ENCODE measurements at regions not wholly inside any gene's neighbourhood (a gene's known extent, or its start where the extent isn't known, plus 50 kb on each side); places are given as distances from the start of the nearest gene placed in this dataset.

- TF ChIP-seq CREB1 (IDR thresholded peaks at IDR 0.05; ENCODE audit: low read depth) (no peak), TEAD4 (IDR thresholded peaks at IDR 0.05) (no peak), REST (IDR thresholded peaks at IDR 0.05; ENCODE audit: low read depth) (no peak), RAD21 (IDR thresholded peaks at IDR 0.05; ENCODE audit: low read depth) (no peak), NFIC (IDR thresholded peaks at IDR 0.05) (no peak), ZBTB7A (IDR thresholded peaks at IDR 0.05; ENCODE audit: low read depth) (no peak), CEBPB (IDR thresholded peaks at IDR 0.05) (no peak), FOXM1 (IDR thresholded peaks at IDR 0.05; ENCODE audit: borderline replicate concordance, low read depth) (no peak), EP300 (IDR thresholded peaks at IDR 0.05; ENCODE audit: borderline replicate concordance) (no peak), YY1 (IDR thresholded peaks at IDR 0.05; ENCODE audit: low read depth) (no peak), EGR1 (IDR thresholded peaks at IDR 0.05) (no peak), USF1 (IDR thresholded peaks at IDR 0.05) (no peak), TAF1 (IDR thresholded peaks at IDR 0.05; ENCODE audit: low read depth) (no peak), TCF12 (IDR thresholded peaks at IDR 0.05; ENCODE audit: low read depth) (no peak)
- TF ChIP-seq, protein P1, sequence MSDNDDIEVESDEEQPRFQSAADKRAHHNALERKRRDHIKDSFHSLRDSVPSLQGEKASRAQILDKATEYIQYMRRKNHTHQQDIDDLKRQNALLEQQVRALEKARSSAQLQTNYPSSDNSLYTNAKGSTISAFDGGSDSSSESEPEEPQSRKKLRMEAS (IDR thresholded peaks at IDR 0.05): no peak
Observed at GRCh38 chr11:19430346-19430745, 189.6 kb upstream of the E2F8 start.

- TF ChIP-seq TAF1 (IDR thresholded peaks at IDR 0.05; ENCODE audit: low read depth) (no peak), YY1 (IDR thresholded peaks at IDR 0.05; ENCODE audit: low read depth) (no peak), USF1 (IDR thresholded peaks at IDR 0.05) (no peak), EP300 (IDR thresholded peaks at IDR 0.05; ENCODE audit: borderline replicate concordance) (no peak), CREB1 (IDR thresholded peaks at IDR 0.05; ENCODE audit: low read depth) (no peak), REST (IDR thresholded peaks at IDR 0.05; ENCODE audit: low read depth) (no peak), TCF12 (IDR thresholded peaks at IDR 0.05; ENCODE audit: low read depth) (no peak), NFIC (IDR thresholded peaks at IDR 0.05) (no peak), ZBTB7A (IDR thresholded peaks at IDR 0.05; ENCODE audit: low read depth) (no peak), CEBPB (IDR thresholded peaks at IDR 0.05) (no peak), RAD21 (IDR thresholded peaks at IDR 0.05; ENCODE audit: low read depth) (no peak)
- TF ChIP-seq, protein P1 (IDR thresholded peaks at IDR 0.05): no peak
Observed at GRCh38 chr11:19429108-19429760, 188.5 kb upstream of the E2F8 start.

DNA sequence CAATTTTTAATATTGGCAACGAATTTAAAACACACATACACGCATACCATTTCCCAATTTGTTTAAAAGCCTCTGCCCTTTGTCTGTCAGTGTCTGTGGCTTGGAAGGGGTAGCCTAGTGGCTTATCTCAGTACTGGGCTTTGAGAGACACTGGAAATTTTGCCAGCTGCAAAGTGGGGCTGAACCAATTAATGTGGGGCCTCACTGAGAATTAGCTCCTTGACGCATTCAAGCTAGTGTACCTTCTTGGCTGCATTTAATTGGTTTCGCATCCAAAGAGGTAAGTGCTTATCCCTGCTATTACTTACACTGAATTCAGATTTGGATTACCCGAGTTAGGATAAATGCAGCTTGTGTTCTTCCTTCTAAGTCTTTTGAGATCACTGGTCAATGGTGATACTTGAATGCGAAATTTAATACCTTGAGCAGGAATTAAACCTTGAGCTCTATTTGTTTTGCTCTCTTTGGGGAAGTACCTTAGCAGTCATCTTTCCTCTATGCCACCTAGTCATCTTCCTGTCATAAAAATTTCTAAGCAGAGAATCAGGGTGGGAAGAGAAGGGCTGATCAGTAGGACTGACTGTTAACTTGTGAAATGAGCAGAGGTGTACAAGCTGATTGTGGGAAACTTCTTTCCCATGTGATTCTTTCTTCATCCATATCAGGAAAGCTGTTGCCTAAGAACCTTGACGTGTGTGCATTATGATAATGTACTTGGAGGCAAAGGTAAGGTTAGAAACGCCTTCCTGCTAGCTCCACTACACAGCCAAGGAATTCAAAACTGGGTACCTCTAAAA is 187.7 kb upstream of the E2F8 start:
- TF ChIP-seq USF1 (IDR thresholded peaks at IDR 0.05): no peak
- TF ChIP-seq, protein P1 (IDR thresholded peaks at IDR 0.05): no peak
- no peak for TF ChIP-seq RAD21 (IDR thresholded peaks at IDR 0.05; ENCODE audit: low read depth)
- TF ChIP-seq REST (IDR thresholded peaks at IDR 0.05; ENCODE audit: low read depth): no peak
- TF ChIP-seq YY1 (IDR thresholded peaks at IDR 0.05; ENCODE audit: low read depth): no peak
- TF ChIP-seq CREB1 (IDR thresholded peaks at IDR 0.05; ENCODE audit: low read depth): no peak
- TF ChIP-seq CEBPB (IDR thresholded peaks at IDR 0.05): no peak
- TF ChIP-seq NFIC (IDR thresholded peaks at IDR 0.05): no peak
- no peak for TF ChIP-seq EP300 (IDR thresholded peaks at IDR 0.05; ENCODE audit: borderline replicate concordance)
- TF ChIP-seq TEAD4 (IDR thresholded peaks at IDR 0.05): no peak
- TF ChIP-seq EGR1 (IDR thresholded peaks at IDR 0.05): no peak
- TF ChIP-seq TCF12 (IDR thresholded peaks at IDR 0.05; ENCODE audit: low read depth): no peak
- TF ChIP-seq TAF1 (IDR thresholded peaks at IDR 0.05; ENCODE audit: low read depth): no peak
- TF ChIP-seq FOXM1 (IDR thresholded peaks at IDR 0.05; ENCODE audit: borderline replicate concordance, low read depth): no peak
- TF ChIP-seq ZBTB7A (IDR thresholded peaks at IDR 0.05; ENCODE audit: low read depth): no peak

Measured in Ishikawa (cell line).